ENCODE measurements at regions not wholly inside any gene's neighbourhood (a gene's known extent, or its start where the extent isn't known, plus 50 kb on each side); places are given as distances from the start of the nearest gene placed in this dataset.

- H3K4me1 ChIP-seq (ENCODE audit: control insufficient read depth, insufficient read depth, low read length), result no peaks in the 10 kb centered on the region
- no peaks in the 10 kb centered on the region for H3K9me3 ChIP-seq (ENCODE audit: control insufficient read depth, low read length)
- ATAC-seq (no peak), DNase-seq (no peak)
- H3K27me3 ChIP-seq (ENCODE audit: control insufficient read depth, insufficient read depth), result no peaks in the 10 kb centered on the region
- intact Hi-C loops (cut with DNase I), result no loop called here
- no peak overlapping the region for H3K27ac ChIP-seq (ENCODE audit: low read length)
- H3K4me3 ChIP-seq (ENCODE audit: low read length), result no peak overlapping the region
Observed at GRCh38 chr1:106961646-106962045, 94.8 kb upstream of the PRMT6 start.

- Histone ChIP-seq H3K9me3 (ENCODE audit: control insufficient read depth, low read length) (no peaks in the 10 kb centered on the region), H3K27me3 (ENCODE audit: control insufficient read depth, insufficient read depth) (no peaks in the 10 kb centered on the region), H3K4me3 (ENCODE audit: low read length) (no peak overlapping the region), H3K4me1 (ENCODE audit: control insufficient read depth, insufficient read depth, low read length) (no peaks in the 10 kb centered on the region), H3K27ac (ENCODE audit: low read length) (no peak overlapping the region)
- intact Hi-C loops (cut with DNase I), result no loop called here
- 88% methylated on average over 3 of the region's 3 CpGs for WGBS
- no peak for ATAC-seq
- DNase-seq, result no peak
Observed at GRCh38 chr1:106962591-106962990, 93.9 kb upstream of the PRMT6 start.

GRCh38 chr1:106964495-106964894 is 92.0 kb upstream of the PRMT6 start:
- DNase-seq, result no peak
- whole genome bisulfite sequencing, result 65% methylated on average over 4 of the region's 4 CpGs
- no peak overlapping the region for H3K27ac ChIP-seq (ENCODE audit: low read length)
- no peaks in the 10 kb centered on the region for H3K4me1 ChIP-seq (ENCODE audit: control insufficient read depth, insufficient read depth, low read length)
- intact Hi-C loops (cut with DNase I), result no loop called here
- H3K4me3 ChIP-seq (ENCODE audit: low read length), result no peak overlapping the region
- no peaks in the 10 kb centered on the region for H3K27me3 ChIP-seq (ENCODE audit: control insufficient read depth, insufficient read depth)
- ATAC-seq, result no peak
- no peaks in the 10 kb centered on the region for H3K9me3 ChIP-seq (ENCODE audit: control insufficient read depth, low read length)

GRCh38 chr1:106968644-106969043 is 87.8 kb upstream of the PRMT6 start:
- no peak overlapping the region for H3K4me3 ChIP-seq (ENCODE audit: low read length)
- WGBS, result 60% methylated on average over 2 of the region's 2 CpGs
- no peaks in the 10 kb centered on the region for H3K27me3 ChIP-seq (ENCODE audit: control insufficient read depth, insufficient read depth)
- DNase-seq, result no peak
- intact Hi-C loops (cut with DNase I), result no loop called here
- H3K9me3 ChIP-seq (ENCODE audit: control insufficient read depth, low read length), result no peaks in the 10 kb centered on the region
- no peak overlapping the region for H3K27ac ChIP-seq (ENCODE audit: low read length)
- ATAC-seq, result no peak
- H3K4me1 ChIP-seq (ENCODE audit: control insufficient read depth, insufficient read depth, low read length), result no peaks in the 10 kb centered on the region

- Histone ChIP-seq H3K27me3 (ENCODE audit: control insufficient read depth, insufficient read depth) (no peaks in the 10 kb centered on the region), H3K4me1 (ENCODE audit: control insufficient read depth, insufficient read depth, low read length) (no peaks in the 10 kb centered on the region), H3K4me3 (ENCODE audit: low read length) (no peak overlapping the region), H3K27ac (ENCODE audit: low read length) (no peak overlapping the region), H3K9me3 (ENCODE audit: control insufficient read depth, low read length) (no peaks in the 10 kb centered on the region)
- DNase-seq (no peak), ATAC-seq (no peak)
- intact Hi-C loops (cut with DNase I), result no loop called here
Observed at GRCh38 chr1:106969731-106970130, 86.7 kb upstream of the PRMT6 start.

- intact Hi-C loops (cut with DNase I), result no loop called here
- H3K27ac ChIP-seq (ENCODE audit: low read length), result no peak overlapping the region
- ATAC-seq, result no peak
- no peaks in the 10 kb centered on the region for H3K27me3 ChIP-seq (ENCODE audit: control insufficient read depth, insufficient read depth)
- DNase-seq, result no peak
- no peaks in the 10 kb centered on the region for H3K4me1 ChIP-seq (ENCODE audit: control insufficient read depth, insufficient read depth, low read length)
- H3K9me3 ChIP-seq (ENCODE audit: control insufficient read depth, low read length), result no peaks in the 10 kb centered on the region
- H3K4me3 ChIP-seq (ENCODE audit: low read length), result no peak overlapping the region
- WGBS, result 65% methylated on average over 2 of the region's 2 CpGs
Observed at GRCh38 chr1:106972074-106972473, 84.4 kb upstream of the PRMT6 start.

GRCh38 chr1:106975944-106976343 is 80.5 kb upstream of the PRMT6 start:
- Histone ChIP-seq H3K9me3 (ENCODE audit: control insufficient read depth, low read length) (no peaks in the 10 kb centered on the region), H3K27me3 (ENCODE audit: control insufficient read depth, insufficient read depth) (no peaks in the 10 kb centered on the region), H3K27ac (ENCODE audit: low read length) (no peak overlapping the region), H3K4me3 (ENCODE audit: low read length) (no peak overlapping the region), H3K4me1 (ENCODE audit: control insufficient read depth, insufficient read depth, low read length) (no peaks in the 10 kb centered on the region)
- DNase-seq (no peak), ATAC-seq (no peak)
- intact Hi-C loops (cut with DNase I), result no loop called here
- 75% methylated on average over 2 of the region's 2 CpGs for WGBS

- no peaks in the 10 kb centered on the region for H3K9me3 ChIP-seq (ENCODE audit: control insufficient read depth, low read length)
- no peak overlapping the region for H3K27ac ChIP-seq (ENCODE audit: low read length)
- 56% methylated on average over 3 of the region's 3 CpGs for WGBS
- ATAC-seq (no peak), DNase-seq (no peak)
- intact Hi-C loops (cut with DNase I), result no loop called here
- no peaks in the 10 kb centered on the region for H3K4me1 ChIP-seq (ENCODE audit: control insufficient read depth, insufficient read depth, low read length)
- no peak overlapping the region for H3K4me3 ChIP-seq (ENCODE audit: low read length)
- H3K27me3 ChIP-seq (ENCODE audit: control insufficient read depth, insufficient read depth), result no peaks in the 10 kb centered on the region
Observed at GRCh38 chr1:106978477-106979322, 77.8 kb upstream of the PRMT6 start.

- ATAC-seq (no peak), DNase-seq (no peak)
- no peaks in the 10 kb centered on the region for H3K4me1 ChIP-seq (ENCODE audit: control insufficient read depth, insufficient read depth, low read length)
- H3K27me3 ChIP-seq (ENCODE audit: control insufficient read depth, insufficient read depth), result no peaks in the 10 kb centered on the region
- H3K9me3 ChIP-seq (ENCODE audit: control insufficient read depth, low read length), result no peaks in the 10 kb centered on the region
- no peak overlapping the region for H3K27ac ChIP-seq (ENCODE audit: low read length)
- WGBS, result 64% methylated on average over 2 of the region's 2 CpGs
- no peak overlapping the region for H3K4me3 ChIP-seq (ENCODE audit: low read length)
- intact Hi-C loops (cut with DNase I), result no loop called here
Observed at GRCh38 chr1:106979371-106979770, 77.1 kb upstream of the PRMT6 start.

GRCh38 chr1:106980121-106980520 is 76.4 kb upstream of the PRMT6 start:
- ATAC-seq, result no peak
- Histone ChIP-seq H3K9me3 (ENCODE audit: control insufficient read depth, low read length) (no peaks in the 10 kb centered on the region), H3K4me3 (ENCODE audit: low read length) (no peak overlapping the region), H3K27ac (ENCODE audit: low read length) (no peak overlapping the region), H3K27me3 (ENCODE audit: control insufficient read depth, insufficient read depth) (no peaks in the 10 kb centered on the region), H3K4me1 (ENCODE audit: control insufficient read depth, insufficient read depth, low read length) (no peaks in the 10 kb centered on the region)
- DNase-seq, result no peak
- WGBS, result 27% methylated on average over 3 of the region's 3 CpGs
- intact Hi-C loops (cut with DNase I), result no loop called here

GRCh38 chr1:106984801-106985200 is 71.7 kb upstream of the PRMT6 start:
- Histone ChIP-seq H3K4me1 (ENCODE audit: control insufficient read depth, insufficient read depth, low read length) (no peaks in the 10 kb centered on the region), H3K9me3 (ENCODE audit: control insufficient read depth, low read length) (no peaks in the 10 kb centered on the region), H3K27ac (ENCODE audit: low read length) (no peak overlapping the region), H3K4me3 (ENCODE audit: low read length) (no peak overlapping the region), H3K27me3 (ENCODE audit: control insufficient read depth, insufficient read depth) (no peaks in the 10 kb centered on the region)
- intact Hi-C loops (cut with DNase I), result no loop called here
- DNase-seq, result no peak
- no peak for ATAC-seq

- DNase-seq (no peak), ATAC-seq (no peak)
- H3K4me3 ChIP-seq (ENCODE audit: low read length), result no peak overlapping the region
- intact Hi-C loops (cut with DNase I), result no loop called here
- H3K4me1 ChIP-seq (ENCODE audit: control insufficient read depth, insufficient read depth, low read length), result no peaks in the 10 kb centered on the region
- no peaks in the 10 kb centered on the region for H3K9me3 ChIP-seq (ENCODE audit: control insufficient read depth, low read length)
- no peak overlapping the region for H3K27ac ChIP-seq (ENCODE audit: low read length)
- no peaks in the 10 kb centered on the region for H3K27me3 ChIP-seq (ENCODE audit: control insufficient read depth, insufficient read depth)
Observed at GRCh38 chr1:106986603-106987002, 69.9 kb upstream of the PRMT6 start.
